Mucosa of descending colon (tissue), 3 donors: ENCODE measurements at regions not wholly inside any gene's neighbourhood (a gene's known extent, or its start where the extent isn't known, plus 50 kb on each side); places are given as distances from the start of the nearest gene placed in this dataset.

Experiments
- ATAC-seq: fragments of 200-7000 bp; cut with Tn5 transposase; one replicate; pipeline ENCODE4 v1.9.1; 2020; ENCODE audit warnings: mild to moderate bottlenecking, moderate library complexity
- DNase-seq, 3 donors: peaks; one replicate each; pipeline ENCODE4 v3.0.0-alpha.2; 2020
- H3K36me3 ChIP-seq: fragments of 200-600 bp; one replicate; pipeline ENCODE4 v1.8.0; 2021; ENCODE audit warnings: low read depth, mild to moderate bottlenecking
- H3K4me1 ChIP-seq: fragments of 200-600 bp; one replicate; pipeline ENCODE4 v1.8.0; 2021; ENCODE audit warnings: low read depth, mild to moderate bottlenecking
- H3K4me3 ChIP-seq: fragments of 200-600 bp; one replicate; pipeline ENCODE4 v1.8.0; 2021; ENCODE audit warnings: mild to moderate bottlenecking
- H3K9me3 ChIP-seq: fragments of 200-600 bp; one replicate; pipeline ENCODE4 v1.8.0; 2021; ENCODE audit warnings: mild to moderate bottlenecking
- intact Hi-C, 2 donors: fragments of 100-400 bp; cut with DNase I in 1 of 2; cut with micrococcal nuclease in 1 of 2; formaldehyde crosslinking; loops; one replicate each; pipeline versions ENCODE4 v1.11.0 to v1.11.1; 2022; cut with DNase I, micrococcal nuclease
- TF ChIP-seq, protein P1 (sequence below): fragments of 200-600 bp; IDR thresholded peaks from one replicate; pipeline ENCODE4 v1.8.0; 2022; ENCODE audit warnings: antibody characterized with exemption, mild to moderate bottlenecking
- donor health status: DM: no; HTN: no; CAD: no; lungs with moderate emphysema.
- donor health status: DM: no; HTN: no; CAD: no.
- donor health status: DM: no; HTN: yes; CAD: no.

DNA sequence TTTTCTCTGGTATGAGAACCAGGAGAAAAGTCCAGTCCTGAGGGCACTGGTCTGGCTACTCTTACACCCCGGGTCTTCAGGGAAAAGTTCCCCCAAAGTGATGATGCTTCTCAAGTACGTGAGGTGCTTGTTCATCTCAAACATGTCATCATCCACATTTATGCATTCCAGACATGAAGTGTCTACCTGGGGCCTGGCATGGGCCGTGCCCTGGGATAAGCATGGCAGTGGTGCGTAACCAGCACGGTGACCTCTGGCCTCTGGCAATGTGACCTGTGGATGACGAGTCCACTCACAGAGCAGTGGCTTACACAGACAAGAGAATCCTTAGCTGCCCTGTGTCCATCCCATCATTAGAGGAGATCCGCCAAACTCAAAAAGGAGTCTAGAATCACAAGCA, 74.8 kb upstream of the LGALSL start:
- Histone ChIP-seq H3K4me1 (peaks cover 6% of the 10 kb centered on the region), H3K9me3 (no peaks in the 10 kb centered on the region), H3K36me3 (no peaks in the 10 kb centered on the region), H3K4me3 (no peak overlapping the region)
- TF ChIP-seq, protein P1, sequence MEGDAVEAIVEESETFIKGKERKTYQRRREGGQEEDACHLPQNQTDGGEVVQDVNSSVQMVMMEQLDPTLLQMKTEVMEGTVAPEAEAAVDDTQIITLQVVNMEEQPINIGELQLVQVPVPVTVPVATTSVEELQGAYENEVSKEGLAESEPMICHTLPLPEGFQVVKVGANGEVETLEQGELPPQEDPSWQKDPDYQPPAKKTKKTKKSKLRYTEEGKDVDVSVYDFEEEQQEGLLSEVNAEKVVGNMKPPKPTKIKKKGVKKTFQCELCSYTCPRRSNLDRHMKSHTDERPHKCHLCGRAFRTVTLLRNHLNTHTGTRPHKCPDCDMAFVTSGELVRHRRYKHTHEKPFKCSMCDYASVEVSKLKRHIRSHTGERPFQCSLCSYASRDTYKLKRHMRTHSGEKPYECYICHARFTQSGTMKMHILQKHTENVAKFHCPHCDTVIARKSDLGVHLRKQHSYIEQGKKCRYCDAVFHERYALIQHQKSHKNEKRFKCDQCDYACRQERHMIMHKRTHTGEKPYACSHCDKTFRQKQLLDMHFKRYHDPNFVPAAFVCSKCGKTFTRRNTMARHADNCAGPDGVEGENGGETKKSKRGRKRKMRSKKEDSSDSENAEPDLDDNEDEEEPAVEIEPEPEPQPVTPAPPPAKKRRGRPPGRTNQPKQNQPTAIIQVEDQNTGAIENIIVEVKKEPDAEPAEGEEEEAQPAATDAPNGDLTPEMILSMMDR, result no peak
- ATAC-seq, result no peak
- intact Hi-C loops, result no loop called here
- no peak for DNase-seq

DNA sequence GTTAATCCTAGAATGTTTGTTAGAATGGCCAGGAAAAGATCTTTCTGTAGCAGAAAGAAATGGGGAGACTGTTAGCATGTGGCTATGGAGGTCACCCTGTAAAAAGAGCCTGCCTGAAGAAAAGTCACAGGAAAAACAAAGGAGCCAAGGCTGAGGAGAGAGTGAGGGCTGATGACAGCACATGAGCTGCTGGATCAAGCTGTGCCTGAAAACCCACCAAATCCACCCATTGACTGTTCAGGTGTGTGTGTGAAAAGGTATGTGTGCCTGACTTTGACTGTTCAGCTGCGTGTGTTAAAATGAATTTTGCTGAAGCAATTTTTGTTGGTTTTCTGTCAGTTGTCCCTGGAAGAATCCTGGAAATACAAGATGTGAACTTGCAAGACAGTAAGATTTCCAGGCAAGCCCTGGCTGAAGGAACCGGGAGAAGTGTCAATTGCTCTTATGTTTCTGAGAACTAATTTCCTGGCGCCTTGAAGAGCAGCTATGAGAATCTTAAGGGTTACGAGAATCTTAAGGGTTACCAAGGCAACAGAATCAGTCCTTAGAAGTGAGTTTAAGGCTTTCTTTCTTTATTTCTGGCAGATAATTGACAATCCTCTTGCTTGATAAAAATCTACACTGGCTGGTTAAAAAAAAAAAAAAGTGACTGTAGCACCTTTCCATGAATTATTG, 73.0 kb upstream of the LGALSL start:
- no peak for ATAC-seq
- intact Hi-C loops, result no loop called here
- Histone ChIP-seq H3K9me3 (no peaks in the 10 kb centered on the region), H3K4me1 (peaks cover 6% of the 10 kb centered on the region), H3K4me3 (no peak overlapping the region), H3K36me3 (no peaks in the 10 kb centered on the region)
- TF ChIP-seq, protein P1, result no peak
- DNase-seq, result no peak

DNA sequence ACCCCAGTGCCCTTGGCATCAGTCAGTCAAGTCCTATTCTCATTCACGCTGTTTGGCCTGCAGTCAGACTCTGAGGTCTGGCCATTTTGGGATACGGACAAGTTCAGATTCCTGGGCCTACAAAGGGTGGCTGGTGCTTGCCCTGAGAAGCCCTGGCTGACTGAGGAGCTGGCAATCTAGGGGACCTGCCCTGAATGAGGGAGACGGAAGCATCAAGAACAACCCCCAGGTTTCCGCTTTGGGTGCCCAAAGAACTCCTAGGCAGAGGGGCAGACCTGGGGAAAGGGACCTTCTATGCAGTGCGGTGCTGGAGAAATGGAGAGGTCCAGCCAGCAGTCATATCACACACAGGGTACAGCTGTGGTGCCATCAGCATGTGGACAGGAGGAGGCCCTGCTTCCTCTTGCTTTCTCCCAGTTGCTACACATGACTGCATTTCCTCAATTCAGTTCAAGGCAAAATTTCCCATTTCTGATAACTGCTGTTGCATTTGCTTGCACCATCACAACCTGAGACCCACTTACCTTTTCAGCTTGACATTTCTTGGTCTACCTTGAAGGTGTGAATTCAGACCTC, 70.9 kb upstream of the LGALSL start:
- DNase-seq (no peak), ATAC-seq (peak; percentile 38)
- Histone ChIP-seq H3K4me3 (no peak overlapping the region), H3K4me1 (no peaks in the 10 kb centered on the region), H3K9me3 (no peaks in the 10 kb centered on the region), H3K36me3 (no peaks in the 10 kb centered on the region)
- TF ChIP-seq, protein P1, result no peak
- intact Hi-C loops, result no loop called here

DNA sequence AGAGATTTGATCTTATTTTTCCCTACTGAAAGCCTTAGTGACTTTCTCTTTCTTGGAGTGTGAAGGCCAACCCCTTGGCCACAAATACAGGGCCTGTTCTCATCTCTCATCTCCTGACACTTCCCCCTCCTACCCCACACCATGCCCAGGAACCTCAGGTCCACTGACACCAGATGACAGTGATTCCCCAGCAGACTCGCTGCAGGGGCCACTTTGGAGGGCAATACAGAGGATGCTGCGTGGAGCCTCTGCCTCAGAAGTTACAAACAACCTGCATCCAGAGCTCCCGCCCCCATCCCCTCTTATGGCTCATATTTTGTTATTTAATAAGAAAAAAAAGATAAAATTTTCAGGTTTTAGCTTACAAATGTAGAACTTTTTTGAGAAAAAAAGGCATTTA, 70.1 kb upstream of the LGALSL start:
- H3K36me3 ChIP-seq, result no peaks in the 10 kb centered on the region
- no peaks in the 10 kb centered on the region for H3K9me3 ChIP-seq
- H3K4me1 ChIP-seq, result no peaks in the 10 kb centered on the region
- DNase-seq (no peak), ATAC-seq (no peak)
- TF ChIP-seq, protein P1, result no peak
- H3K4me3 ChIP-seq, result no peak overlapping the region
- intact Hi-C loops, result no loop called here

DNA sequence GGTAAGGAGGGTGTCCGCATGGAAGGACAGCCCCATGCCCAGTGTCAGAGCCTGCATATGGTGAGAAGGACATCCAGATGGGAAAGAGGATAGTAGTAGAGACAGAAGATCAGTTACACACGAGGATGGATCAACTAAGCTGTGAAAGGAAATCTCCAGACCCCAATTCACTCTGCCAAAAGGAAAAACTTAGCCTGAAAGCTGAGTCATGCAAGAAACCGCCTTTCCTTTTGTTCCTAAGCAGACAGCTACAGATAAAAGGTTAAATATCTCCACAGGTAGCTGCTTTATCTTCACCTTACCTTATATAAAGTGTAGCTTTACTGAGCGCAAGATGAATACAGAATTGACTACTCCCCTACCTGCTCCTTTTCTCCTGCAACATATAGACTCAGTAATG, 67.3 kb upstream of the LGALSL start:
- intact Hi-C loops, result no loop called here
- no peak for DNase-seq
- TF ChIP-seq, protein P1, result no peak
- Histone ChIP-seq H3K36me3 (no peaks in the 10 kb centered on the region), H3K4me3 (no peak overlapping the region), H3K9me3 (no peaks in the 10 kb centered on the region), H3K4me1 (peaks cover under 1% of the 10 kb centered on the region)
- ATAC-seq, result no peak
